HG03442 (cell line): ENCODE measurements at regions not wholly inside any gene's neighbourhood (a gene's known extent, or its start where the extent isn't known, plus 50 kb on each side); places are given as distances from the start of the nearest gene placed in this dataset.
"Not testable (repeated sequence)": the region's sequence is repeated elsewhere in the genome, so short reads cannot be mapped to it uniquely, and the experiment has no call there.

Experiments
- ATAC-seq: cut with Tn5 transposase; IDR thresholded peaks from one replicate; pipeline ENCODE4 v1.9.1; 2021; ENCODE audit warnings: mild to moderate bottlenecking, moderate library complexity; ENCODE audit not compliant: unreplicated experiment

DNA sequence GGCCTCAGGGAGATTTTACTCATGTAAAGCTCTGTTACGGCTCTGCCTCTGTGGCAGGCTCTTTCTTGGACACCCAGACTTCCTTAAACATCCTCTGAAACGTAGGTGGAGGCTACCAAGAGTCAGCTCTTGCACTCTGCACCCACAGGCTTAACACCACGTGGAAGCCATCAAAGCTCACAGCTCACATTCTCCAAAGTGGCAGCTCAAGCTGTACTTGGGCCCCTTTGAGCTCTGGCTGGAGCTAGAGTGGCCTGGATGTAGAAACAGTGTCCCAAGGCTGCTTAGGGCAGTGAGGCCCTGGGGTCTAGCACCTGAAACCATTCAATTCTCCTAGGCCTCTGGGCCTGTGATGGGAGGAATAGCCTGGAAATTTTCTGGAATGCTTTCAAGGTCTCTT is 155.3 kb upstream of the CDKN3 start:
- no peak for ATAC-seq

DNA sequence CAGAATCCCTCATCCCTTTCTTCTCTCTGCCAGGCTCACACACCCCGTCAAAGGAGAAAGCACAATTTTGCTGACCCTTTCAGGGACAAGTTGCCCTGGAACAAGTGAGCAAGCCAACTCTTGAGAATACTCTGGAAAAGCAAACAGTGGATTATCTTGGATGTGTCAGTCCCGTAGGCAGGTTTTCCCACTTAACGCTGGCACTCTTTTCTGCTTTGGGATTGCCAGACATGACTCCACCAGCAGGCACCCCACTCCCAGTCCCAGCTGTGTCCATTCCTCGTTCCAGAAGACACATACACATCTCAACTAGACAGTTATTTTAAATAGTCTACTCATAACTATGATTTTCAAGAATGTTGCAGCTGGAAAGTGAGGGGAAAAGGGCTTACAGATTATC is 145.5 kb upstream of the CDKN3 start:
- no peak for ATAC-seq

DNA sequence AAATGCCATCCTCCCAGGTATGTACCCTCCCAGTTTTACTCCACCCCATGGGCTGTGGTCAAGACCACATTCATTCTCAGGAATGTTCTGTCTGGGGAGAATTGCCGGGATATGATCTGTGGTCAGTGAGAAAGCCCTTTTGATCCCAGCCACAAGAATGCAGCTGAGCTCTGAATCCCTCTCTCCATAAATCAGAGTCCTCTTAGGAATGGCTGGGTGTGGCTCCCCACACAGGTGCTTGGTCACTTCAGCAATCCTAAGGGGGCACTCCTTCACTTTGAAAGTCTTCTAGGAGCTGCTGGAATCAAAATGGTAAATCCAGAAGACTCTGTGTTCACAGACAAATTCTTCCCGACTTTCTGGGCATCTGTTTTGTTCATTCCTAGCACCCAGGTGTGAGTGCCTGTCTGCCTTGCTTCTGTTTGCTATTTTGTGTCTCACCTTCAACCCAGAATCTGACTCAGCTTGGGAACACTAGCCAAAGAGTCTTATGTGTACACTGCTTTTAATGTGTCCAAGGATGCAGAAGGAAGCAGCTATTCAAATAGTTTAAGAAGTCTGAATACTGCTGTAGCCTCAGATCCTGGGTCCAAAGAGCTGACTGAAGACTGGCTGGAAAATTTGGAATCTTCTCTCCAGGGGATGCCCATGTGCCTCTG is 144.6 kb upstream of the CDKN3 start:
- no peak for ATAC-seq

DNA sequence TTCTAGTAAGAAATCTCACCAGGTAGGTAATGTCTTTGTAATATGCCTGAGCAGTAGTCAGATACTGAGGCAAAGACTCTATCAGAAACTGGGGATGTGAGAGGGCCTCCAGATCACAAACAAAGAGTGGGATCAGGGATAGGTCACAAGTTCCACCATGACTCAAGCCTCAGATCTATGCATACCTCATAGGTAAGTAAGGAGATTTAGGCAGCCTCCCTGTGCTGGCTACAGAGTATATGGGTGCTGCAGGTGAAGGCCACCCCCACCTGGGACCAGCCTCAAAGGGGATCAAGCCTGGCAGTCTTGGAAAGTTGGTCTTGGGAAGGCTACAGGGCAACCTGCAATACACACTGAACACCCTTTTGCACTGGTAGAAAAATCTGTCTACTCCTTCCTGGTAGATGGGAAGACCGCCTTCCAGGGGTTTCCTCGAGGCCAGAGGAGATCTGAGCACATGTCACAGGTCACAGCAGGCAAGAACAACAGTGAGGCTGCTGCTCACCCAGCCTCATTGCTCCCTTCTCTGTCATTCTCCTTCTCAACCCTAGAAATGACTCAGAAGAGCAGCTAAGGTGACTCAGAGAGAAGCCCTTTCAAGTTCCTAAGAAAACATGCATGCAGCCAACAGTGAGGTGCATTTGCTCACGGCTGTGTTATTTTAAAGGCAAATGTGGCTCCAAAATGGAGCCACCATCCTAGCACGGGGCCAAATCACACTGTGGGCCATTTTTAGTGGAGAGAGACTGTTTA is 143.4 kb upstream of the CDKN3 start:
- ATAC-seq = peak; percentile 92

DNA sequence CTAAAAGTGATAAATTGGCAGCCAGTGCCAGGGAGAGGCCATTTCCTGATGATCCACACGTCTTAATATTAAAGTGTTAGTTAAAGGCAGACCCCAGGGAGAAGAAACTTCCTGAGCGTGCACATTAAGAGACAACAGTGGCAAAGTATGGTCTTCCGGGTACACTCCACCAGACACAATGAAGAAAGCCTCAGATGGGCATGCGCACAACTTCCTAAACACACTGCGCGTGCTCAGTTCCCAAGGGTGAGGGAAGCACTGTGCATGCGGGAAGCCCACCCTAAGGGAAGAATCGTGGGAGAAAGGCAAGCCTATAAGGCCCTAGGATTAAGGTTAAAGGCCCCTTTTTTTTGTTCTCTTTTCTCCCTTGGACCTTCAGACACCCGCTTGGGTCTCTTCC is 140.7 kb upstream of the CDKN3 start:
- ATAC-seq = no peak

DNA sequence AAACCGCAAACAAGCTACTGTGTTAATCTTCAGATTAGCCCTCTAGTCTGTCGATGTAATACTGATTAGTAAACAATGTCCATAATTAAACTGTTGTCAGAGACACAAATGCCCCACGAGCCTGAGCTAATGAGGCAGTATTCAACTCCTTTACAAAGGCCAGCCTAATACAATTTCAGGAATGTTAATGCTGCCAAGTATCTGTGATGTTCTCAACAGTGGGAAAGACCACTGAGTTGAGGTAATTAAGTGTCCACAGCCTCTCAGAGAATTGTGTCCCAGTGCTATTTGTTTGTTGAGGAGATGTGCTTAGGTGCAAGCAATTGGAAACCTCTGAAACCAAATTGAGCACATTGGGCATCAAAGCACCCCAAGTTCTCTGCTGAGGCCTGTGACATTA is 139.4 kb upstream of the CDKN3 start:
- no peak for ATAC-seq

DNA sequence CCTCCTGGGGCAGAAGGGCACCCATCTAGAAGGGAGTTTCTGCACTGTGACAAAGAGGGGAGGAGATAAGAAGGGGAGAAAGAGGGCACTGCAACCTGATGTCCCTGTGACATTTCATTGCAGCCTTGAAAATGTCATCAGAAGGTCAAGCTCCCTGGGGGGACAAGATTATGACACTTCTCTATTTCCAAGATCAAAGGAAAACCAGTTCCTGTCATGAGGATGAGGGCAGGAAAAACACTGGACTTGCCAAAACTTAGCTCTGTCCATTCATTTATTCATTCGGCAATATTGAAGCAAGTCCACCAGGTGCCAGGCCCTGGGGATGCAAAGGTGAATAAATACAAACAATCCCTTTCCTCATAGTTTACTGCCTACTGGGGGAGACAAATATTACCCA is 138.4 kb upstream of the CDKN3 start:
- ATAC-seq = no peak

DNA sequence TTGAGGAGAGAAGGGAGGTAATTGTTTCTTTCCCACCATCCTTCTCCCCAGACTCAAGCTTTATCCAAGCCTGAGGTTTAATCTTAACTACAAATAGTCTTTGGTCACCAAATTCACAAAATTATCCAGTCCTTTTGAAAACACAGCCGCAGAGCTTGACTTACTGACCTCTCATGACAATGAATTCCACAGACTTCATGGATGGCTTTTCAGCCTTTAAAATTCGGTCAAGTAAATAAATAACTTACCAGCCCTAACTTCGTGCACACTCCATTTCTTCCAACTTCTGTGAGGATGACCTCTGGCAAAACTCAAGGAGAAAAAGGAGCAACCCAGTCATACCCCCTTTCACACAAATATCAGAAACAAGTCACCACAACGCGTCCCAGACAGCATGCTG is 137.0 kb upstream of the CDKN3 start:
- no peak for ATAC-seq

DNA sequence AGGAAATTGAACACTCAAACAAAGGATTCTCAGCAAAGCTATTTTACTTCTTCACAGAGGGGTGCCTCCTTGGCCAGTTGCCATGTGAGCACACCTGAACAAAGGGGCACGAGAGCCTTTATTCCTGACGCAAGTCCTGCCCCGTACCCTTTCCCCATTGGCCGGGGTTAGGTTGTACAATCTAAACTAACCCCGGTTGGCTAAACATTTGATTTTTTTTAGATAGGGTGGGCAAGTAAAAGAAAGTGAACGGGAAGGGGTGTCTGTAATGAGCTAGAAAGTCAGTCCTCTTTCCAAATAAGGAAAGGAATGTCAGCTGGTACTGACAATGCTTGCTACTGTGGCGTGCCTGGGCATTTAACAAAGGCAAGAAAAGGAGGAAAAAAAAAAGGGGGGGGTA is 135.5 kb upstream of the CDKN3 start:
- no peak for ATAC-seq

DNA sequence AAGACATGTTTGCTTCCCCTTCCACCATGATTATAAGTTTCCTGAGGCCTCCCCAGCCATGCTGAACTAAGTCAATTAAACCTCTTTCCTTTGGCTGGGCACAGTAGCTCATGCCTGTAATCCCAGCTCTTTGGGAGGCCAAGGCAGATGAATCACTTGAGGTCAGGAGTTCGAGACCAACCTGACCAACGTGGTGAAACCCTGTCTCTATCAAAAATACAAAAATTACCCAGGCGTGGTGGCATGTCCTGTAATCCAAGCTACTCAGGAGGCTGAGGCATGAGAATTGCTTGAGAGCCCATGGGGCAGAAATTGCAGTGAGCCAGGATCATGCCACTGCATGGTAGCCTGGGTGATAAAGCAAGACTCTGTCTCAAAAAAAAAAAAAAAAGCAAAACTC is 130.2 kb upstream of the CDKN3 start:
- ATAC-seq = not testable (repeated sequence)

DNA sequence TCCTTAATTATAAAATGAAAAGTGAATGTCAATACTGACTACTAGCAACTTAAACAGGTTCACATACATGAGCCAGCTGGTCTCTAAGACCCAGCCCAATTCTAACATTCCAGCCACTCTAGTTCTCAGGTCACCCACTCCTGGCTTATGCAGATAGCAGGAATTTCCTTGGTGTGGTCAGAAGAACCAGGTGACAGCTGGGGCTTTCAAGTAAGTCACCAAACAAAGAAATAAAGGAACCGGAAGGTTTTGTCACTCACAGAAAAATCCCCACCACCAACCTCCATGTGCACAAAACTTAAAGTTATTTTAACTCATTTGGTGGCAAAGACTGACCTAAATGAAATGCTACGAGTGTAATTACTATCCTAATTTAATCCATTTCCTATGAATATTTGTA is 129.6 kb upstream of the CDKN3 start:
- ATAC-seq = peak; percentile 89

DNA sequence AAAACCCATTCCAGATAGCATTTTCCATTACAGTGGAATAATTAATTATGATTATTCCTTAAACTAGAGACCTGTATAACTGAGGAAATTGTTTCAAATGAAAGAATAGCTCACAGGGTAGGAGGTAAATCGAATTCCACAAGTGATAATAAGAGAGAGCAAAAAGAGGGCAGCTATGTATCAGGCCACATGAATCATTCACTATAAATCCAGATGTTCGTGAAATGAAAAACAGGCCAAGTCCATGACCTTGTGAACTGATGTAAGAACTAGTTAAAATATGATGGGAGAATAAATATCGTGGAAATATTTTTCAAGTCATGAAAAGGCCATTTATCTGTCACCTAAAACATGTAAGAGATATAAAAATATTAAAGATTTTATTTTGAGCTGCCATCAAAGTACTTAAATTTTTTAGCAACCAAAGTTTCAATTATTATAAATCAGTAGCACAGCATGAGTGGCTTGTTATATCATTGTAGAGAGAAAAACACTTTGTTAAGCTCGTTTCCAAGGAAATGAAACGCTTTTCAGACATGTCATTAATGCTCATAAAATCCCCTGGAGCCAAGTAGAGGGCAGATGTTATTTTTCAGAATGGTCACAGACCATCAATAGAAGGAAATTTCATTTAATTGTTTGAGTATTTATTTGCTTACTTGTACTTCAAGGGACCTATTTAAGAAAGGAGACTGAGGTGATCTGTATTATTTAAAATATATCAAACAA is 120.6 kb upstream of the CDKN3 start:
- no peak for ATAC-seq

DNA sequence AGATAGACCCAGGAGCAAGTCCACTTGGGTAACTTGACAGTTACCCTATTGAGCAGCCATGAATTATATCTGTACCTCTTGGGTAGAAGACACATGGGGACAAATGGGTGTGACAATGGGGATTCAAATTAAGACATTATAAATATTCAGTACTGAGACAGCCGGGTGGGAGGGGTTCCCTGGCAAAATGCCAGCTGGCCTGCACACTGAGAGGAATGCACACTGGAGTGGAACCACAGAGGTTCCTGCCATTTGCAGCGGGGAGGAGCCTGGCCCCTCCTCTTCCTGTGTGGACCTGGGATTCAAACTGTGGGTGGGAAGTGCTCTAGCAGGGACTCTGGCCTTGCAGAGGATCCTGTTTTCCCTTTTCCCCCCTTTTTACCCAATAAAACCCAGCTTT is 118.7 kb upstream of the CDKN3 start:
- no peak for ATAC-seq

DNA sequence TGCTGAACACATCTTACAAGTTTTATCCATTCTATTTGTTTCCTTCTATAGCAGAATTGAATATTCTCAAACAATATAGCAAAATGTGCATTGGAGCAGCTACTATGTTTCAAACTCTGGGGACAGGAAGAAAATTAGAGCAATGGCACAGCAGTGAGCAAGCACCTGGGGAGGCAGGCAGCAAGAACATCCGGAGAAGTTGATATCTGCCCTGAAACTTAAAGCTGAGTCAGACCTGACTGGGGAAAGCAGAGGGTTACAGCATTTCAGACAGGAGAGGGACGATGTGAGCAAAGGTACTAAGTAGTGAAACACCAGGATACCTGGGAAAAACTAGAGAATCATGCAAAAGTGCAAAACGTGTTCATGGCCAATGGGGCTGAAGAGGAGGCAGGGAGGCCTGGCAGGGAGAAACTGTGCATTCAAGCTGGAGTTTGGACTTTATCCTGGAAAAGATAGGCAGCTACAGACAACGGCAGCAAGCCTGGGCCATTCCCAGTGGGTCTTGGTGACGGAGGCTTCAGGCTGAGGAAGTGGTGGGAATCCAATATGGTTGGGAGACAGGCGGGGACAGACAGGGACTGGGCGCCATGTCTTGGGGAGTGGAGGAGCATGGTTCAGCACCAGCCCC is 118.0 kb upstream of the CDKN3 start:
- ATAC-seq = no peak

DNA sequence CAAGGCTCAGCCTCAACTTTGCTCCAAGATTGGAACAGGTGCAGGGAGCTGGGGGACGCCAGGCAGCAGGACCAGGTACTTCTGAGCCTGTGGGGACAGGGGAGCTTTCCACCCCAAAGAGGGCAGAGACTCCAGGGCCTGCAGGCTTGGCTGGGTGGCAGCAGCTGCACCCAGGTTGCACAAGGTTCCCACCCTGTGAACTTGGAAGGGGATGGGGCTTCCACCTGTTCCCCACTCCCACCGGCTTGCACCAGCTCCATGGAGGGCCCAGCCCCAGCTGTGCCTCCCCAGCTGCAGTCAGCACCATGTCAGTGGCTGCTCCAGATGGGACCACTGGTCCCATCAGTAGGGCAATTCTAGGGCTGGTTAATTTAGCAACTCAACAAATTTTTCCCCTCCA is 114.0 kb upstream of the CDKN3 start:
- ATAC-seq = no peak

DNA sequence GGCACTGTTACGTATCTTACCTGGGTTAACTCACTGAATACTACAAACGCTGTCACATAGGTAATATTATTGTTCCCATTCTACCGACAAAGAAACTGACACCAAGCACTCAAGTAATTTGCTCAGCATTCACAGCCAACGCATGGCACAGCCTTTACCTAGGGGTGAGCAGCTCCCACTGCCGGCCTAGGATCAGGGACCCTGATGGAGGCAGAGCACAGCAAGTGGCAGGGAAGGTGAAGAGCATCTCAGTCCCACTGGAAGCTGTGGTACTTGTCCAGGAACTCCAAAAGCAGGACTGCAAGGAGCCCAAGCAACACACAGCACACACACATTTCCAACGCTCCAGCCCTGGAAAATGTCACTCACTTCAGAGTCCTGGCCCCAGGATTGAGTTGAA is 111.8 kb upstream of the CDKN3 start:
- ATAC-seq = no peak

DNA sequence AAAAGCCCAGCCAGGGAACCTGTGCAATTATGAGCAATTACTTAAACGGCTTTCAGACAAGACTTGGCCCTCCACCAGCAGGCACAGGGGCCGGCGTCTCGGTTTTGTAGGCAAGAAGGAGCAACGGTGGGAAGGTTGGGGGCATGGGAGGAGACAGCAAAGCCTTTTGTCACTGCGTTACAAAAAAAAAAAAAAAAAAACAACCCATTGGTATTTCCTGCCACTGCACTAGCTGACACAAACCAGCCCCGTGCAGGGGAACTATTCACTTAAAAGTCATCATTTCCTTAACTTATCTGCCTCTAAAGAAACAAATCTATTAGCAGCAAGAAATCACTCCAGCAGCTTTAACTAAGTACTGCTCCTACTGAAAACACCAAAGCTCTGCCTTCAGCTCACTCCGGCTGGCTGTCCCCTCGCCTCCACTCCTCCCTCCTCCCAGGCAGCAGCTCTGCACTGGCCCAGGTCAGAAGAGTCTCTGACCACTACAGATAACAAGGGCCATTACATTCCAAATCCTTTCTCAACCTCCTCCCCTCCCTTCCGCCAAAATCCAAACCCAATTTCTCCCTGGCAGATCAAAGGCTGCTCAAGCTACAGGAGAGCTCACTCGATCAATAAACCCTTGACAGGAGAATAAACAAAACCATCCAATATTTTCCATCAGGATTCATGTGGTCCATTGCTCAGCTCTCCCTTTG is 105.2 kb upstream of the CDKN3 start:
- no peak for ATAC-seq

DNA sequence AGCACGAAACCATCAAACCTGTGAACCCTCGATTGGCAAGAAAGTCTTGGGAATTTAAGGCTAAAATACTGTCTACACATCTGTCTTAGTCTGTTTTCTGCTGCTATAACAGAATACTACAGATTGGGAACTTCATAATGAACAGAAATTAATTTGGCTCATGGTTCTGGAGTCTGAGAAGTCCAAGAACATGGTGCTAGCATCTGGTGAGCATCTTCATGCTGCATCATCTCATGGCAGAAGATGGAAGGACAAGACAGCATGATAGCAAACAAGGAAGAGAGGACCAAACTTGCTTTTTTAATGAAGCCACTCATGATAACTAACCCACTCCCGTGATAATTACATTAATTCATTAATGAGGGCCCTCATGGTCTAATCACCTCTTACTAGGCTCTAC is 102.0 kb upstream of the CDKN3 start:
- ATAC-seq = no peak

DNA sequence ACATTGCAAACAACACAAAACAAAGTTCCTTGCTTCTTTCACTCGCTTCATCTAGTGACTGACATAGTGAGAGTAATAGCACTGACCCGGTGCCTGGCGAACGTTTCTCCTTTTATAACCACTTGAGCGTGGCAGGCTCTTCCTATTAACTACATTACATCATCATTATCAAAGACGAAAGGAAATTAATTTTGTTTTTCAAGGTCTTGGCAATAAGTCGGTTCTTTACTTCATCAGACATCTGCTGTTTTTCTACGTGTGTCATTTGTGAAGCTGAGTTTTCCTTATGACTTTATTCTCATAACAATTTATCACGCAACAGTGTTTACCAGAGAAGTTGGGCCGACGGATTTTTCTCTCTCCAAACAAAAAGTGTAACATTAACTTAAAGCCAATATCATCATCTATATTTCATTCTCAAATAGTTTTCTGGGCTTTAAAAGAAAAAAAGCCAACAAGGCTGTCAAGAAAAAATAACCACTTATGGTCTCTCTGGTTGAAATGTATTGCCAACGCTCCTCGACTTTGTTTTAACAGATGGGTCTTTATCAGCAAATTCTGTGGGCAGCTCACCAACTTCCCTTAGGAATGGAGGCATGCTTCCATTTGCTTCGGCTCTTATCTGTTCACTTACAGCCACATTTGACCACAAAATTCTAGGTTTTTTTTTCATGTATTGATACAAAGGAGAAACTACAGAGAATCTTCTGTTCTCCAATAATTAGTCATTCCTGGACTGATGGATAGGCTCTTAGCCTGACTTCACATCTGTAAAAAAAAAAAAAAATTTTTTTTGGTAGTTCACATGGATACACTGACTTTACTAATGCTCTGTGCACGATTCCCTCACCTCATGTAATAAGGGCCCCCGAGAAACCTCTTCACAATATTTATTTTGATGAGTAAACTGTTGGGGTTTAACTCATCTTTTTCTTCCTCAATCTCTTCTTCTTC is 97.1 kb upstream of the CDKN3 start:
- ATAC-seq = no peak

DNA sequence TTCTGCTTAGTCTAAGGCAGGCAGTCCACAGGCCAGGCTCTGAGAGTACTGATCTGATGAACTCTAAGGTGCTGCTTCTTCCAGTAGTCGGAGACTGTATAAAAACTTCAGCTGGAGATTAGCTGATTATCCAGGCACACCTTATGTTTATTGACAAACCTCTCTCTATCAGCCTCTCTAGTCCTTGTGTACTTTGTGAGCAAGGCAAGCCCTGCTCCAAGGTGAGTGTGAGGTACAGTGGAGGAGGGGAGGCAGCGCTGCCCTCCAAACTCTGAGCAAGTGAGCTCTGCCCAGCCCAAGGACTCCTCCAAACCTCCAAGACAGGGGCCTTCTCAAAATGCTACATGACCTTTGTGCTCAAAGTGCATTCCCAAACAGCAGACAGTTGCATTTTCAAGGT is 95.9 kb upstream of the CDKN3 start:
- ATAC-seq = no peak
